Iris pigment epithelial cell (primary cell): ENCODE measurements at regions not wholly inside any gene's neighbourhood (a gene's known extent, or its start where the extent isn't known, plus 50 kb on each side); places are given as distances from the start of the nearest gene placed in this dataset.

ENCODE experiments used
- DNase-seq: peaks from one replicate; pipeline ENCODE4 v3.0.0-alpha.2; 2011; ENCODE audit warnings: low read depth

DNA sequence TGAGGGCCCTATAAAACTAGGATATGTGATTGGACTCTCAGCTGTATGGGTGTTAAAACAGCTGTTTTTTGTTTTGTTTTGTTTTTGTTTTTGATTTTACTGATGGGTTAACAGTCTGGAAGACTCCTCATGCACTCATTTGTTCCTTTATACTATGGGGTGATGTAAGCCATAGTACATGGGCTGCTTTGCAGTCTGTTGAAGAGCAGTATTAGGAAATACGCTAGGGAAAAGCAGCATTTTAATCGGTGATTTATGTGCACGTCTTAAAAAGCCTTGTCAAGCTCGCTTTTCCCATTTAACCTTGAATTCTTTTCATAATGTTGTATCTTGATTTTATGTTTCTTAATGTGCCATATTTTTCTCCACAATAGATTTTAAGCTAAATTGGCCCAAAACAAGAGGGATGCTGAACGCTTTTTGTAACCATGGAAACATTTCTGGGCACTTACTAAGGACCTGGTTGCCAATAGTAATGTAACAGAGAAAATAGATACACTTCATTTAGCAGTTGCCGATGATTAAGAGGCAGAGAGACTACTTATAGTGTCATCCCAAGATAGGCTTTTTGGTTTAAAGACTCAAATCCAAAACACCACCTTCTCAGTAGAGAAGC, 244.0 kb downstream of the SNAPC1 start:
- DNase-seq, result no peak

DNA sequence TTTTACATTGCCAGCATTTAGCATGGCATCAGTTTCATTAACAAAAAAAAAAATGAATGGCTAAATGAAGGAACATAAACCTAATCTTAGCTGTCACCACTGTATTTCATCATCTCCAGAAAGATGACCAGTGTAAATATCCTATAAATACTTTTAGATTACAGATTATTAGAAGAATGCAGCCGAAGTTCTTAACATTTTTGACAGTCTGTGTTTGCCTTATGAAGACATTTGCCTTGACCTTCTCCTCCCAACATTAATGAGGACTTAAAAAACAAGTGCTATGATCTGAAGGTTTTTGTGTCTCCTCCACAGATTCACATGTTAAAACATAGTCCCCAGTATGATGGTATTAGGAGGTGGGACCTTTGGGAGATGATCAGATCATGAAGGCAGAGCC, 253.0 kb downstream of the SNAPC1 start:
- peak; percentile 55 for DNase-seq

DNA sequence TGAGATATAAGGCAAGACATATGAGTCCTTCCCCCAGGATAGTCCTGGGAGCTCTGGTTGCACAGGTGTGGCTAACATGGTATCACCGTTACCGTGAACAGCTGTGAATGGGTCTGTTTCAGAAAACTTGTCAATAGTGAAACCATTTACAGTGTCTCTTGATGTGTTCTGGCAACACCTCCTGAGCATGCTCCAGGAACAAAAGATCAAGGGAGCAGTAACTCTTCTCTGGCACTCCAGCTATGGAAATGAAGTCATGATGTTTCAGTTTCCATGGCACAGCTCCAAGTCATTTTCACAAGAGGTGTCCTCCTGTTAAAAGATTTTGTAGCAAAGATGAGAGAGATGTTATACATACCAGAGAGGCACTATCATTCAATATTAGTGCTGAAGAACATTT, 253.7 kb downstream of the SNAPC1 start:
- DNase-seq, result peak; percentile 77

DNA sequence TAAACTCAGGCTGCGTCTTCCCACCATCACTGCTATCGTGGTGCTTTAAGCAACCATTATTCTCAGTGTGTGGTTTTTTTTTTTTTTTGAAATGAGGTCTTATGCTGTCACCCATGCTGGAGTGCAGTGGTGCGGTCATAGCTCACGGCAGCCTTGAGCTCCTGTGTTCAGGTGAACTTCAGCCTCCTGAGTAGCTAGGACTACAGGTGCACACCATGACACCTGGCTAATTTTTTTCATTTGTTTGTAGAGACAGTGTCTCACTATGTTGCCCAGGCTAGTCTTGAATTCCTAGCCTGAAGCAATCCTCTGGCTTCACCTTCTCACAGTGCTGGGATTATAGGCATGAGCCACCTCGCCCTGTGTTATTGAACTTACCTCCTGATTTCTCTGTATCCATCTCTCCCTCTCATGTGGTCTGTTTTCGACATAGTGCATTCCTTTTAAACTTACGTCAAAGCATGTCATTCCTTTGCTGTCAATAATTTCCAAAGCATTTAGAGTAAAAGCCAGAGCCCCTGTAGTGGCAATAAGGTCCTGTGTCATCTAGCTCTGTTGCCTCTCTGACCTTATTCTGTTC, 255.5 kb downstream of the SNAPC1 start:
- DNase-seq, result peak; percentile 4

DNA sequence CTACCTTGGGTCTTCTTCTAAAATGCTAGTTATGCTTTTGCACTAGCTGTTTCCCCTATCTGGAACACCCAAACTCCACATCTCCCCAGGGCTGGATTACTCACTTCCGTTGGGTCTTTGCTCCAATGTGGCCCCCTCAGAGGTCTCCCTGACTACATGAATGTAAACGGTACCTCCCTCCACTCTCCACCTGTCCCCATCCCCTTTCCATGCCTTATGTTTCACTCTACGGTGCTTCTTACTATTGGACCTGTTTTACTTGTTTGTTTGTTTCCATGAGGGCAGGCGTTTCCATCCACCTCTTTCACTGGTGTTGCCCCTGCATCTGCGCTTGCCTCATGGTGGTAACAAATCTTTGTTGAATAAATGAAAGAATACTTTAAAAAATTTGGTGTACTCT, 256.4 kb downstream of the SNAPC1 start:
- no peak for DNase-seq

DNA sequence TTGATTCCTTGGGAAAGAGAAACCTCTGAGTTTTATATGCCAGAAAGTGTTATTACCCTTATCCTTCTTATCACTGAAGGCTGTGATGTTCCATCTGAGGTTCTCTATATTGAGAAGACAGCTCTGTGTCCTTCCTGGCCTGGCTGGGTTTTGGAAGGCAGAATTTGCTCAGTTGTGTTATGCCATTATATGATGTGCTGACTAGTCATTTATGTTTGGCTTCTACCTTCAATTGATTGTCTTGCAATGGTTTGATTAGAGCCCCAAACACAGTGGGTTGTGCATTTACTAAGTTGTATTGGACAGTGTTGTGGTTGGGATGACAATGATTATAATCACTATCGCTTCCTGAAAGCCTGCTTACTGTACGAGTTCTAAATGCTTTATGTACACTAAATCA, 265.7 kb downstream of the SNAPC1 start:
- no peak for DNase-seq

DNA sequence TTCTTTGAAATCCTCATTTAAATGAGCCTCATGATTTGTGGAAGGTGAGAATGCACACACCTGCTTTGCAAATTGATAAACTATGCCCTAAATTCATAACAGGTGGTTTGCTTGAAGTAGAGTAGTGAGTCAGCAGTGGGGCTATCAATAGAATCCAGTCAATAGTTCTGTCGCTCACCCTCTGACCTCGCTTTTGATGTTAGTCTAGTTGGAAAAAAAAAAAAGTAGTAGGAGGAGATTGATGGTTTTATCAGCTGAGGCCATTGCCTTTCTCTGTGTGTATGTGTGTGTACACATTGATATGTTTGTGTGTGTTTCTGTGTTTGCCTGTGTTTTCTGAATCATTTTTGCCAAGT, 267.3 kb downstream of the SNAPC1 start:
- DNase-seq, result no peak

- DNase-seq, result no peak
These were observed 268.2 kb downstream of the SNAPC1 start for GRCh38 chr14:62030387-62030786.

DNA sequence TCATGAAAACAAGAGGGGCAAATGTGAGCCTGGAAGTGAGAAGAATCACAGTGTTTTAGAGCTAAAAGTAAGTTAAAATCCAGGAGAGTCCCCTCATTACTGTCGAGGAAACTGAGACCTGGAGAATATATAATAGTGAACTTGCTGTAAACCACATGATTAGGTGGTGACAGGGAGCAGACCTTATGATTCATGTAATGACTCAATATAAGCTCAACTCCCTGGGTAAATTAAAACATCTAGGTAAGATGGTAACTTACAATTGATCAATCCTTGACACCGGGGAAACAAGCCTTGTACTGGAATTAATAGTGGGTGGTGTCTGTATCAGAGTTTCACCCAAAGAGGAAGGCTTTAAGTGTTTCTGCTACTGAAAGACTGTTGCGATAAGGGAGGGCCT, 269.3 kb downstream of the SNAPC1 start:
- DNase-seq, result no peak

- no peak for DNase-seq
These were observed 291.0 kb downstream of the SNAPC1 start for GRCh38 chr14:62053188-62053587.

DNA sequence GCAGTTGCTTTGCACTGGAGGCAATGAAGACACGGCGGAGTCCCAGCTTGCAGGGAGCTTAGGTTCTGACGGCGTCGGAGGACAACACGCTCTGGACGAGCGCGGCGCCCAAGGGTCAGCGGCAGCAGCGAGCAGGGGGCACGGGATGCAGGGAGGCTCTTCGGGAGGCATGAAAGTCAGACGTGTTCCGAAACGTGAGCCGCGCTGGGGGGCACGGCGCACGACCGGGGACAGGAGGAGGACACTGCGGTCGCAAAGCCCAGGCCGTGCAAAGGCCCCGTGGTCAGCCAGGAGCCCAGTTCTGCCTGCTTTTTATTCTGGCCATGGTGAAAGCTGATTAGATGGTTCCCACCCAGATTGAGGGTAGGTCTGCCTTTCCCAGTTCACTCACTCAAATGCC, 294.6 kb downstream of the SNAPC1 start:
- no peak for DNase-seq

GRCh38 chr14:62062645-62063044, 300.4 kb downstream of the SNAPC1 start:
- DNase-seq, result no peak

DNA sequence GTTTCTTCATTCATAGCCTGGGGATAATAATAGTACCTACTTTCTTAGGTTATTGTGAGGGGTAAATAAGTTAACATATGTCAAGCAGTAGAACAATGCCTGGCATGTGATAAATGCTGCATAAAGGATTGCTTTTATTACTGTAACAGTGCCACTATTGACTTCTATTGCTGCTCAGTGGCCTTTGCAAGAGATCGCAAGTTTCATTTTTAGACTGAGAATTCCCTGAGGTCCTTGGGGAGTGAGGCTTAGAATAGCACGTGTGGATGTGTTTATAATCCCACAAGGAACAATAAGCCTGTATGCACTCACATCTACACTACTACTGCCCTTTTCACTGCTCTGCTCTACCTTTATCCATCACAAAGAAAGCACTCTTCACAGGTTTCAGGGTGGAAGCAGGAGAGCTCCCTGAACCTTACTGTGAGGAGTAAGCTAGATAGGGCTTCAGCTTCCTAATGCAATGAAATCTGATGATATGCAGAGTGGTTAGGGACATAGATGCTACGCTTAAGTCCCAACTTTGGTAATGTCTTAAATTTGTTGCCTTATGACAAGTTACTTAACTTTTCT, 302.6 kb downstream of the SNAPC1 start:
- DNase-seq, result no peak

DNA sequence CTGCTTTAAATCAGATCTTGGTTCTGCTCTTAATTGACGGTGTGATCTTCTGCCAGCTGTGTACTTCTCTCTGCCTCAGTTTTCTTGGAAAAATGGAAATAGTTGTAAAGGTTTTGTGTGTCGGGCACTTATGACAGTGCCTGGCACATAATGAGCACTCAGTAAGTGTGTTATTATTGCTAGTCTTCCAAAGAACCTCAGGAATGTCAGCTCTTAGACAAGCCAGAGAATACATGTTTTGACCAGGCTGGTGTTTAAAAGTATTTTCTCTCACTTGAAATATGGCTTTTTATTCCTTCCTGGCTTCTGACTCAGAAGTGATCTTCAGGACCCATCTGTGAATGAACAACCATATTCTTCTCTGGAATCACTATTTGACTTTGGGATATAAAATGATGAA, 304.1 kb downstream of the SNAPC1 start:
- no peak for DNase-seq

DNA sequence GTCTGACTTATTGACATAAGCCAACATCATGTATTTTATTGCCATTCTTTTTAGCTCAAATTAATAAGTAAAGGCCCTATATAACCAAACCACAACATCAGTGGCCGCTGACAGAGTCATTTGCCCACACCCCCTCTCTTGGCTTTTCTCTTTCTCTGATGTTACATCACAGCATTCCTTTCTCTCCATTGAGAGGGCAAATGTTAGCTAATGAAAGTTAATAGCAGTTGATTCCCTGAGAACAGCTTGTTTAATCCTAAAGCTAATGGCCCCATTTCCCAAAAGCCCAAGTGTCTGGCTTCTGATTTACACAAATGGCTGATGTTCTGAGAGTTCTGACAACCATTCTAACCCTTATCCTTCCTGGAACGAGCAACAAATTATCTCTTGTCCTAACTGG, 308.8 kb downstream of the SNAPC1 start:
- no peak for DNase-seq

DNA sequence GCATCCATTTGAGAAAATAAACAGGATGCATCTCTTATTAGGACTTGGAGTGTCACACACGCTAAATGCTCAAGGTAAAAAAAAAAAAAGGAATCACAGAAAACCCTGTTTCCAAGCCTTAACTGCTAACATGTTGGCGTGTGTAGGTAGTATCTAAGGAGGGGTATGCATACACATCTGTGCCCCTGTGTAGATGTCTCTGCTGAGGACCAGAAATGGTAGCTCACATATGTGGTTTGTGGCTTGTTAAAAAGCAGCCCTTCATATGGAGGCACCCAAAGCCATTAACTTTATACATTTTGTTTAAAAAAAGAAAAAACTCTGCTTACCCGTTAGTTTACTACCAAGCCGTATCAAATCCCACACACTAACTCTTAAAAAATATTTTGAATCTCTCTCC, 314.1 kb downstream of the SNAPC1 start:
- DNase-seq, result no peak

DNA sequence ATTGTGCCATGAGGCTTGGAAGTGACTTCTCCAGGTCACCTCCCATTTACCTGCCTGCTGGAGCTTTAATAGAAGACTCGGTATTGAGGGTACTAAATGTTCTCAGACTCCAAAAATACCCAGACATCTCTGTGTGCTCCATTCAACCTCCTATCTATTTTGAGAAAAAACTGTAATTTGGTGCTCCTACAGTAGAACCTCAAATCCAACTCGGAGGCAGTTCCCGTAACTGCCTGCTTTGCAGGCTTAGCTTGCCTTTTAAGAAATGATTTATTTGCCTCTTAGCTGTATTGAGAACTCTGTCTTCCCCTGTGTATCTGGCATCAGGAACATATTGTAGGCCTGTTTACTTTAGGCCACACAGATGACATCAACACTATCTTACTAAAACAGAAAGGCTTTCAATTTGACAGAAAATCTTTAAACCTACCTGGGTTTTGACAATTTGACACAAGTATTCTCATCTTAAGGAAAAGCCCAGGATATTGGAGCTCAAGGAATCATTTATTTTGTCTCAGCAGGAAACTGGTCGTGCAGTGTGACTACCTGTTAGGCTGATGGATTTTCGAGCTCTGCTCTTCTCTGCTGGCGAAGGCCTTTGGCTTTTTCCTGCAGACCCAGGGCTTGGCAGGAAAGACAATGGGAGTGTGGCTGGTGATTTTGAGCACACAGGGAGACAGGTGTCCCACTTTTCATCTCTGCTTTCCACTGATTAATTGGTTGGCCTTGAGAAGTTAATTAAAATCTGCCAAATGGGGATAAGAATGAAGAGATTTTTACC, 314.8 kb downstream of the SNAPC1 start:
- no peak for DNase-seq

DNA sequence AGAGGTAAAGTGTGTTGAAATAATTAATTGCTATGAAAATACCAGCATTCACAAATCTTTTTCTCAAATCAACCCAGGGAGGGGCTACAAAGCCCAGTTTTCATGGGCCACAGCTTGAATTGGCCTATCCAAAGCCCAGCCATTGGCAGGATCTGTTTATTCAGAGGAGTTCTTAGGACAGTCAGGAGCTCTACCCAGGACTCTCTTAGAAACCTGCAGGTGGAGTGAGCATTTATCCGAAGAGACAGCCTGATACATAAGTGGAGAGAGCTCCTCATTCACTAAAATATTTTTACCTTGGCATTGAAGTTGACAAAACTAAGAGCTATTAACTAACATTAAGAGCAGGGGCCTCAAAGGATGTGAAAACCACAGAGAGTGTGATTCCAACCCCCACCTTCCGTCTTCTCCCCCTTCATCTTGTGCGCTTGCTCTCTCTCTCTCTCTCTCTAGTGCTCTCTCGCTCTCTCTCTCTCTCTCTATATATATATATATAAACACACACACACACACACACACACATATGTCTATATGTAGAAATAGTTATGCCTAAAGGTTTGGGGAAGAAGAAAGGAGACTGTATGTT, 315.5 kb downstream of the SNAPC1 start:
- no peak for DNase-seq

GRCh38 chr14:62079038-62079437, 316.8 kb downstream of the SNAPC1 start:
- no peak for DNase-seq

- no peak for DNase-seq
These were observed 318.9 kb downstream of the SNAPC1 start for GRCh38 chr14:62081012-62081612.

- DNase-seq, result no peak
These were observed 319.7 kb downstream of the SNAPC1 start for GRCh38 chr14:62081951-62082350.

DNA sequence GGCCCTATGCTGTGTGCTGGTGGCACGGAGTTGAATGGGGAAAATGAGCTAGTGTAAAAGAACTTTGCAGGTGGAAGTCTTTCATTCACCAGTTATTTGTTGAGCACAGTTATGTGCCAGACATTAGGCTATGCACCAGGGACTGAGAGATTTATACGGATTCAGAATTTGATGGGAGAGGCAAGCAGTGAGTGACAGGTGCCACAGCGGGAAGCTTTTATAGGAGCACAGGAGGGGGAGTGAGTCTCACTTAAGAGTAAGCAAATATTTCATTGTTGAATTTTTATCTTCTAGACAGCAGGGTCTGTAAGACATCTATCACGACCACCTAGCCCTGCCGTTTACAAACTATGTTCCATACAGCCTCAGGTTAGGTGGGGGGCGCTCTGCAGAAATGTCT, 320.6 kb downstream of the SNAPC1 start:
- DNase-seq, result no peak

DNA sequence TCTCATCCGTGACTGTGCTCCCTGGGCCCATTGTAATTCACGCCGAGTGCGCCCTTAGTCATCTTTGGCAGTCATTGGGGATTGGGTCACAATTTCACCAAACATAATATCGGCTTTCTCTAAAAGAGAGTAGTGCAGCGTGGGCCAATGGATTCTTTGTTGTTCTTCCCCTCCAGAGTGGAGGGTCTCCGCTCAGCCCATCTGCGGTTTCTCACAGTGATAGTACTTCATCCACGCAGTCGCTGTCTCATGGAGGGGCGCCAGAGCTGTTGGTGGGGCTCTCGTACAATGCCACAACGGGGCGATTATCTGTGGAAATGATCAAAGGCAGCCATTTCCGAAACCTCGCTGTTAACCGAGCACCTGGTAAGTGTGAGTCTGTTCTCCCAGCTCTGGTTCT, 321.8 kb downstream of the SNAPC1 start:
- no peak for DNase-seq
